Epithelial cell of proximal tubule (primary cell): ENCODE measurements at regions not wholly inside any gene's neighbourhood (a gene's known extent, or its start where the extent isn't known, plus 50 kb on each side); places are given as distances from the start of the nearest gene placed in this dataset.

ENCODE experiments used
- DNase-seq: peaks from one replicate; pipeline ENCODE4 v3.0.0-alpha.2; 2011; ENCODE audit warnings: low read depth
- H3K4me3 ChIP-seq: 2 replicates; pipeline ENCODE4 v1.5.1; 2011; ENCODE audit warnings: low read depth, mild to moderate bottlenecking, low read length
- TF ChIP-seq, protein P1 (sequence below): conservative IDR thresholded peaks from 2 replicates; pipeline ENCODE4 v1.5.1; 2012; ENCODE audit warnings: low read depth, mild to moderate bottlenecking, low read length

DNA sequence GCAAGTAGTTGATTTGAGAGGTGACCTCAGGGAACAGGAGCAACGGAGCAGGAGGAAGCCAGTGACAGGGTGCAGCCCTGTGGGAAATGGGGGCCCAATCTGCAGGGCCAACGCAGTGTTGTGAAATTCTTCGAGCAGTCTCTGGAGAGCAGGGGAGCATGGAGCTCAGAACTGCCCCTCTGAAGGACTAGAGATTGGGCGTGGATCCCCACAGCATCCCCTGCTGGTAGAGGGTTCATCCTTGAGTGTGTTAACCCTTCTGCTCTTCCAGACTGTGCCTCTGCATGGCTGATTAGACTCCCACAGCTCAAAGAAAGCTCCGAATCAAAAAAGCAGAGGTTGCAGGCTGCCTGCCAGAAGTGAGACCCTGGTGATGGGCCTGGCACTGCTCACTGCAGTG lies 77.9 kb upstream of the UQCRFS1 start:
- DNase-seq: no peak
- TF ChIP-seq, protein P1, sequence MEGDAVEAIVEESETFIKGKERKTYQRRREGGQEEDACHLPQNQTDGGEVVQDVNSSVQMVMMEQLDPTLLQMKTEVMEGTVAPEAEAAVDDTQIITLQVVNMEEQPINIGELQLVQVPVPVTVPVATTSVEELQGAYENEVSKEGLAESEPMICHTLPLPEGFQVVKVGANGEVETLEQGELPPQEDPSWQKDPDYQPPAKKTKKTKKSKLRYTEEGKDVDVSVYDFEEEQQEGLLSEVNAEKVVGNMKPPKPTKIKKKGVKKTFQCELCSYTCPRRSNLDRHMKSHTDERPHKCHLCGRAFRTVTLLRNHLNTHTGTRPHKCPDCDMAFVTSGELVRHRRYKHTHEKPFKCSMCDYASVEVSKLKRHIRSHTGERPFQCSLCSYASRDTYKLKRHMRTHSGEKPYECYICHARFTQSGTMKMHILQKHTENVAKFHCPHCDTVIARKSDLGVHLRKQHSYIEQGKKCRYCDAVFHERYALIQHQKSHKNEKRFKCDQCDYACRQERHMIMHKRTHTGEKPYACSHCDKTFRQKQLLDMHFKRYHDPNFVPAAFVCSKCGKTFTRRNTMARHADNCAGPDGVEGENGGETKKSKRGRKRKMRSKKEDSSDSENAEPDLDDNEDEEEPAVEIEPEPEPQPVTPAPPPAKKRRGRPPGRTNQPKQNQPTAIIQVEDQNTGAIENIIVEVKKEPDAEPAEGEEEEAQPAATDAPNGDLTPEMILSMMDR: no peak
- no peak overlapping the region for H3K4me3 ChIP-seq

DNA sequence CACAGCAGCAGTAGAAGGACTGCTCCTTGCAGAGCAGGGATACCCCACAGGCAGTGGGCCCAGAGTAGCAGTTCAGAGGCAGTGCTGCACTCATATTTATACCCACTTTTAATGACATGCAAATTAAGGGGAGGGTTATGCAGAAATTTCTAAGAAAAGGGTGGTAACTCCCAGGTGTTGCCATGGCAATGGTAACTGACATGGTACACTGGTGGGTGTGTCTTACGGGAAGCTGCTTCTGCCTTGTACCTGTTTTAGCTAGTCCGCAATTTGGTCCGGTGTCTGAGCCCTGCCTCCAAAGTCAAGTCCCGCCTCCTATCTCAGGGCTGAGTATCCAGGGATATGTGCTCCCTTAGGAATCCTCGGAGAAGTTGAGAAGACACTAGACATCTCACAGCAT lies 79.2 kb upstream of the UQCRFS1 start:
- TF ChIP-seq, protein P1: no peak
- no peak overlapping the region for H3K4me3 ChIP-seq
- DNase-seq: no peak

DNA sequence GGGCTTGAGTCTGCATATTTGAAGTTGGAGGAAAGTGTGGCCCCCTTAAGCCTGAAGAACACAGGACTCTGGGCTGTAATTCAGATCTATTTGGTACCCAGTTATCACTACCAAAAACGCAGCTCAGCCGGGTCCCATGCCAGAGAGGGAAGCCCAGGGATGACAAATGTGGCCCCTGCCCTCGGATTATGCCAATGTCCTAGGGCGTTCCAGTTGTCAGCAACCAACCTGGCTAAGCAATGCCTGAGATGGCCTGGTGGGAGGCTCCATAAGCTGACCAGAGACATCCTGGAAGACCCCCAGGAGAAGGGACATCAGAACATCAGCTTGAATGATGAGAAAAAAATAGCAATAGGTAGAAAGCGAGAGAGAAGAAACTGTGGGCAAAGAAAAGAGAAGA lies 79.6 kb upstream of the UQCRFS1 start:
- no peak overlapping the region for H3K4me3 ChIP-seq
- TF ChIP-seq, protein P1: no peak
- no peak for DNase-seq

DNA sequence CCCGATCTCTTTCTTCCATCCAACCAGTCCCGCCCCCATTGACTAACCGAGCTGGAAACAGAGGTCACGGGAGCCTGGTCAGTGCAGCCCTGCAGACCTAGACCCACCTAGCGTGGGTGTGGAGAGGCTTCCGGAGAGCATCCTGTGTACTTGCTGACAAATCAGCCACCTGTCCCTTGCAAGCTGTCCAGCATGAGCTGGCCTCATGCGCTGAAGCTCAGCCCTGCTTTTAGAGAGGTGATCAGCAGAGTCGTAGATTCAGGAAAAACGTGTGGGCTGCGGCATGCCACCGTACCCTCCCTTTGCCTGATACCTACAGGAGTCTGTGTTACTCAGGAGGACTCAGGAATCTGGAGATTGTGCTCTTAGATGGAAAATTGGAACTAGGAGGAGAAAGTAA lies 80.3 kb upstream of the UQCRFS1 start:
- H3K4me3 ChIP-seq: no peak overlapping the region
- TF ChIP-seq, protein P1: no peak
- no peak for DNase-seq

DNA sequence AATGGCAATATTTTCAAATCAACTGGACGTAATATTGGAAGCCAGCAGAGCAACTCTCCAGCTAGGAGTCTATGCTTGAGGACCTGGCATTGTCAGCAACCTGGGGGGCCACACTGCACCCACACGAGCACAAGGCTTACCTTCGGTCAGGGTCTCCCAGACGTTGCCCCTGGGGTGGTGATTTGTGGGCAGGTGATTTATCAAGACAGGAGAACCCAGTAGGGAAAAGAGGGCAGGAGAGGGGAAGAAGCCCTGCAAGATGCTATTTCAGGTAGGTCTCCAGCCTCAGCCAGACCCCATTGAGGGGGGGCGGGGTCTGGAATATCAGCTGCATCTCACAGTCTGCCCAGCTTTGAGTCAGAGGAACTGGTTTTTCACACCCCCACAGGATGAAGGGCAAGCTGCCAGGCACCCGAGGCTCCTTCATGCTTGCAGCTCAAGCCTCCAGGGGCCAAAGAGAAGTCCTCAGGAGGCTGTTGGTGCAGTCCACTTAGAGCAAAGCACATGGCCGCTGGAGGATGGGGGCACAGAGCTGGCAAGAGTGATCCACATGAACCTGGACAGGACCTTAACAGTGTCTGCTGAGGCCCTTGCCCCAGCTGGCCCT lies 80.9 kb upstream of the UQCRFS1 start:
- TF ChIP-seq, protein P1: no peak
- H3K4me3 ChIP-seq: no peak overlapping the region
- no peak for DNase-seq

DNA sequence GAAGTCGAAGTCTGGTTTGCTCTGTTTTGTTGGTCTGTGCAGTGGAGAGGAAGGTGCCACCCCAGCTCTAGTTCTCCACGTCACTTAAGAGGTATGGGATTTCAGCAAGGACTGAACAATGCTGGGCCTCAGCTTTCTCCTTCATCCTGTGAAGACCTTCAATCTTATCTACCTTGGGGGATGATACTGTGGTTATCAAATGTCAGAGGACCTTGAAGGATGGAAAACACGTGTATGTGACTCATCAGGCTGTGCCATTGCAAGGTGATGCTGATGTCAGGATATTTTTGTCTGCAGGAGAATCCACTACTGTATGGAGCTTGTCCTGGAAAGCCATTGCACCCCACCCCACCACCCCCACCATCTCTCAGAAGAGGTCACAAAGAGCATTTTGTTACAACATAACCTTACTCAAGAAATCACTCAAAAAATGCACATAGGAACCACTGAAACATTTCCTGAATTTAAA lies 81.4 kb upstream of the UQCRFS1 start:
- H3K4me3 ChIP-seq: no peak overlapping the region
- TF ChIP-seq, protein P1: no peak
- DNase-seq: no peak

DNA sequence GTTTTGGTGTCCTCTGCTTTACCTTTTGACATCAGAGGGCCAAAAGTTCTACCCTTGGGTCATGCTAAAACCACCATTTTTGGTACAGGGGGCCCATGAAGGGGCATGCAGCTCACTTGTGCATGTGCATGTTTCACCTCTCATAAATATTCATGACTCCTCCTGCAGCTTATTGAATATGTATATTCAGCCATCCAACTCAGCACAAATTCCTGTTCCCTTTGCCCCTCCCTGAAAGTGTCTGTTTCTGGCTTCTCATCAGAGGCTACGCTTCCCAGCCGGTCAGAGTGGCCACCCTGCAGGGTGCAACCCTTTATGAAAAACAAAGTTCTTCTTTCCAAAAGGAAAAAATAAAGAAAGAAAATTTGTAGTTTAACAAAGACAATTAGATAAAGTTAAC lies 82.3 kb upstream of the UQCRFS1 start:
- no peak overlapping the region for H3K4me3 ChIP-seq
- no peak for DNase-seq
- TF ChIP-seq, protein P1: no peak
